ENCODE measurements at regions not wholly inside any gene's neighbourhood (a gene's known extent, or its start where the extent isn't known, plus 50 kb on each side); places are given as distances from the start of the nearest gene placed in this dataset.
A peak's percentile ranks its signal among the peaks of the same experiment; 100 is the strongest.
"Not testable (repeated sequence)": the region's sequence is repeated elsewhere in the genome, so short reads cannot be mapped to it uniquely, and the experiment has no call there.

DNA sequence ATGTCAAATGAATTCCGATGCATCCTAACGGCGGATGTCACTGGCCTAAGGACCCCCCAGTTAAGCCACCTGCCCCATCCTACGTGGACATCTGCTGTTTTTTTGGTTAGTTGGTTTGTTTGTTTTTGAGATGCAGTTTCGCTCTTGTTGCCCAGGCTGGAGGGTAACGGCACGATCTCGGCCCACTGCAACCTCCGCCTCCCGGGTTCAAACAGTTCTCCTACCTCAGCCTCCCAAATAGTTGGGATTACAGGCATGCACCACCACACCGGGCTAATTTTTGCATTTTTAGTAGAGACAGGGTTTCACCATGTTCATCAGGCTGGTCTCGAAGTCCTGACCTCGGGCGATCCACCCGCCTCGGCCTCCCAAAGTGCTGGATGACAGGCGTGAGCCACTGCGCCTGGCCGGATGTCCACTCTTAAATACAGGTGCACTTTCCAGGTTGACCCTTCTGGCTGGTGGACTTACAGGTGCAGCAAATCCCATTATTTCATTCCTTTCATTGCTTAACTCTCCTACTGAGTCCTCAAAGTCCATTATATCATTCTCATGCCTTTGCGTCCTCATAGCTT, 206.2 kb downstream of the CRLF2 start:
- no peak for DNase-seq

DNA sequence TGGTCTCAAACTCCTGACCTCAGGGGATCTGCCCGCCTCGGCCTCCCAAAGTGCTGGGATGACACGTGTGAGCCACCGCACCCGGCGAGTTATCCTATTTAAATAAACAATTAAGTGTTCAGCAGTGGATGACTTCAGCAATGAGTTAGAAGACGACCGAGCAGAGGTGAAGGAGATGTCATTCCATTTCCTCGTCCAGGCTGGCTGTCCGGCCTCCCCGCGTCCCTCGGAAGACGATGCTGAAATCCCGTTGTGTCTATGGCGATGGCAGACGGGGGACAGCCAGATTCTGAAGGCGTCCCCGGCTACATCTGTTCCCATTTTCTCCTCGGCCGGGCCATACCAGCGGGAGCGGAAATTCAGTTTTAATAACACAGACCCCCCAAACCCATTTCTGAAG, 209.8 kb downstream of the CRLF2 start:
- no peak for DNase-seq

DNA sequence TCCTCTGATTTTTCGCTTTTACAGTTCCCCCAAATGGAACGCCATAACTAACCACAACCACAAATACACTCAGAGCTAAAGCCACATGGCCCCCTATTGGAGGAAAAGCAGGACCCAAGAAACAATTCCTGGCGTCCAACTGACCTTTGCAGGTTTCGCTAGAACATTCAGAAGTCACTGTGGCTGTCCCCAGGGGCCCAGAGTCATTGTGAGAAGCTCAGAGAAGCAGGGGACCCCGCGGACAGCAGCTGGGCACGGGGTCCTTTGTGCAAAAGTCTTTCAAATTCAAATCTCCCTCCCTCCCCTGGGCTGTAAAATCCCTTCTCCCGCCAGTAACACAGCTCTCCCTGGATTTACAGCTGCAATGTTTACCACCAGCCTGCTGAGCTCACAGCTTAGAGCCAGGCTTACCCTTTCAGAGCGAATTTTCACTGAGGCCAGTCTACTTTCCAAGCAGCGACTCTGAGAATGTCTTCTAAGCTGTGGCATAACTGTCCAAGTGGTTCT, 214.8 kb downstream of the CRLF2 start:
- DNase-seq: no peak

DNA sequence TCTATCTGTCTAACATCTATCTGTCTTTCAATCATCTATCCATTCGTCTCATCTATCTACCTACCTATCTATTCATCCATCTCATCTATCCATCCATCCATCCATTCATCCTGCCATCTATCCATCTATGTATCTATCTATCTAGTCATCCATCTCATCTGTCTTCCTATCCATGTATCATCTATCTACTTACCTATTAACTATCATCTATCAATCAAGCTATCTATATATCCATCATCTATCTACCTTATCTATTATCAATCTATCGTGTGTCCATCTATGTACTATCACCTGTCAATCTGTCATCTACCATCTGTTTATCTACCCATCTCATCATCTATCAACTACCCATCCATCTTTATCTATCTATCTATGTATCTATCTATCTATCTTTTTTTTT, 217.7 kb downstream of the CRLF2 start:
- DNase-seq: no peak

DNA sequence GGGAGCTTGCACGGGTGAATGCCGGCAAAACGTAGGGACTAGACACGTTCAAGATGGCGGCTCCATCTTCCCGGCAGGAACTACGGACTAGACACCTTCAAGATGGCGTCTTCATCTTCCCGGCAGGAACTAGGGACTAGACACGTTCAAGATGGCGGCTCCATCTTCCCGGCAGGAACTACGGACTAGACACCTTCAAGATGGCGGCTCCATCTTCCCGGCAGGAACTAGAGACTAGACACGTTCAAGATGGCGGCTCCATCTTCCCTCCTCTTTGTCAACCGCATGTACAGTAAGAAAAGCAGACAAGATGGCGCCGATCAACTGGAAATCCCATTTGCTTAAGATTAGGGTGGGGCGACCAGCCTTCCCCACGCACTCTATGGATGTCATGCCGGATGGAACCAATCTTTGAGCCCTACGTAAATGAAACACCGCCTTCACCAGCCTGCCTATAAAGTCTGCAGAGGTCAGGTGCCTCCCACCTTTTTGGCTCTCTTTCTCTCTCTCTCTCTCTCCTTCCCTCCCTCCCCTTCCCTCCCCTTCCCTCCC, 222.4 kb downstream of the CRLF2 start:
- DNase-seq: peak; percentile 3

DNA sequence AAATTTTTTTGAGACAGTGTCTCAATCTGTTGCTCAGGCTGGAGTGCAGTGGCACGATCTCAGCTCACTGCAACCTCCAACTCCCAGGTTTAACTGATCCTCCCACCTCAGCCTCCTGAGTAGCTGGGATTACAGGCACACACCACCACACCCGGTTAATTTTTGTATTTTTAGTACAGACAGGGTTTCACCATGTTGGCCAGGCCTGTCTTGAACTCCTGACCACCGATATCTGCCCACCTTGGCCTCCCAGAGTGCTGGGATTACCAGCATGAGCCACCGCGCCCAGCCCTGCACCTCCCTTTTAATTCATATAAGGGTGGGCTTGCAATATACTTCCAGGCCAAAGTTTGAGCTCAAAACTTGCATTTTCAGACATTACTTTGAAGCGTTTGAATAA, 223.9 kb downstream of the CRLF2 start:
- not testable (repeated sequence) for DNase-seq

DNA sequence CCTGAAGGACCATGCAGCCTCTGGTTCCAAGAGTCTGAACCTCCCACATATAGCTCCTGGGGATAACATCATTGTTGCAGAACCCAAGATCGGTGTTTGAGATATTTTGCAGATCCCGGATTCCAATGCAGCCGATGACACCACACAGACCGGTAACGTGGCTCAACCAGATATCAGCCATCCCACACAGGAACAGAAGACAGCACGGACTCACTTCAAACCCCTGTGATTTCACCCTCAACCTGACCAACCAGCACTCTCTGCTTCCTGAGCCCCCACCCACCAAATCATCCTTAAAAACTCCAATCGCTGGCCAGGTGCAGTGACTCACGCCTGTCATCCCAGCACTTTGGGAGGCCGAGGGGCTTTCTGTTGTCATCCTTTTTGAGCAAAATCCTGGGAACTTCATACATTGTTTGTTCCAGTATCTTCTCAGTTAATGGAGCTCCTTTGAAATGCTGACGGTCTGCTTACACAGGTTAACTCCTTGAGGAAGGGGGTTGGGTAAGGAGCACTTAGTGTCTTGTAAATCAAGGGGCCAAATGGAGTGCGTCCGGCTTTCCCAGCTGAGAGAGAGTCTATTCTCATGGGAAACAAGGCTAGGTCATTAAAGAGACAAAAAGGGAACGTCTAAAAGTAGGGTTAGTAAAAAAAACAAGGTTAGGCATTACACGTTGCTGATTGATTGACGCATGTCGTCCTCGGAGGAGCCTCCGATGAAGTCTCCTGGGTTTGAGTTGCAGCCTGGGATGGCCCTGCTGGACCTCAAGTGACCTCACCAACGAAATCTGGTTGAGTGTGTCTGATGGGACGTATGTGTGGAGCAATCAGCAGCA, 230.4 kb downstream of the CRLF2 start:
- DNase-seq: no peak

DNA sequence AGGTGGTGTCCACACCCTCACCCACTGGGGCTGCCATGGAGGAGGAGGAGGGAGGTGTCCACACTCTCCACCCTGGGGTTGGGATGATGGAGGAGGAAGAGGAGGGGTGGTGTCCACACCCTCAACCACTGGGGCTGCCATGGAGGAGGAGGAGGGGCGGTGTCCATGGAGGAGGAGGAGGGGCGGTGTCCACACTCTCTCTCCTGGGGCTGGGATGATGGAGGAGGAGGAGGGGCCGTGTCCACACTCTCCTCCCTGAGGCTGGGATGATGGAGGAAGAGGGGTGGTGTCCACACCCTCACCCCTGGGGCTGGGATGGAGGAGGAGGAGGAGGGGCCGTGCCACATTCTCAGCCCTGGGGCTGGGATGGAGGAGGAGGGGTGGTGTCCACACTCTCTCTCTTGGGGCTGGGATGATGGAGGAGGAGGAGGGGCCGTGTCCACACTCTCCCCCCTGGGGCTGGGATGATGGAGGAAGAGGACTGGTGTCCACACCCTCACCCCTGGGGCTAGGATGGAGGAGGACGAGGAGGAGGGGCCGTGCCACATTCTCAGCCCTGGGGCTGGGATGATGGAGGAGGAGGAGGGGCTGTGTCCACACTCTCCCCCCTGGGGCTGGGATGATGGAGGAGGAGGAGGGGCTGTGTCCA, 231.7 kb downstream of the CRLF2 start:
- no peak for DNase-seq

DNA sequence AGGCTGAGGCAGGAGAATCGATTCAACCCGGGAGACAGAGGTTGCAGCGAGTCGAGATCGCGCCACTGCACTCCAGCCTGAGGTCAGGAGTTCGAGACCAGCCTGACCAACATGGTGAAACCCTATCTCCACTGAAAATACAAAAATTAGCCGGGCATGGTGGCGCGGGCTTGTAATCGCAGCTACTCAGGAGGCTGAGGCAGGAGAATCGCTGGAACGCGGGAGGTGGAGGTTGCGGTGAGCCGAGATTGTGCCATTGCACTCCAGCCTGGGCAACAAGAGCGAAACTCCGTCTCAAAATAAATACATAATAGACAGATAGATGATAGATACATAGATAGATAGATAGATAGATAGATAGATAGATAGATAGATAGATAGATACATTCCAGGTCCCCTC, 233.3 kb downstream of the CRLF2 start:
- DNase-seq: not testable (repeated sequence)

DNA sequence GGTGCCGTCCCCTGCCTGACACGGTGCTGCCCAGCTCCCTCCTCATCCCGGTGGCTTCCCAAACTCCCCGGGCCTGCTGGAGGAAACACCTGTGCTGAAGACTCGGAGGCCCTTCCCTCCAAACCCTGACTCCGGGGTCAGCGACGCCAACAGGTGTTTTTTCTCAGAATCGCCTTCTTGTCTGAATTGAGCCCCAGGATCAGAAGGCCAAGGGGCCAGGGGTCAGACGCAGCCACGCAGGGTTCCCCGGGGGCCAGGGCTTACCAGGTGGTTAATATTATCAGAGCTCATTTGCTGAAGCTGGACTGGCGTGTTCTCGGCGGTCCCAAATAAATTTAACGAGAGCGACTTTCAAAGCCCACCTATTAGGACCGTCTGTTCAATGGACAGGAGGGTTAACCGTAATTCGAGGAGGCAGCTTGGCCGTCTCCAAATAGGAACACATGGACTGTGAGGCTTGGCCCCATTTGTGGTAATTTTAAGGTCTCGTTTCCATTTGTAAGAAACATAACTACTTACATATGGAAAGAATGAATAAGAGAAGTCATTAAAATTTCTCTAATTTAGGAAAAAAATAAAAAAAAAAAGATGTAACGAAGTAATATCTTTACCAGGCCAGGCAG, 239.3 kb downstream of the CRLF2 start:
- DNase-seq: no peak

DNA sequence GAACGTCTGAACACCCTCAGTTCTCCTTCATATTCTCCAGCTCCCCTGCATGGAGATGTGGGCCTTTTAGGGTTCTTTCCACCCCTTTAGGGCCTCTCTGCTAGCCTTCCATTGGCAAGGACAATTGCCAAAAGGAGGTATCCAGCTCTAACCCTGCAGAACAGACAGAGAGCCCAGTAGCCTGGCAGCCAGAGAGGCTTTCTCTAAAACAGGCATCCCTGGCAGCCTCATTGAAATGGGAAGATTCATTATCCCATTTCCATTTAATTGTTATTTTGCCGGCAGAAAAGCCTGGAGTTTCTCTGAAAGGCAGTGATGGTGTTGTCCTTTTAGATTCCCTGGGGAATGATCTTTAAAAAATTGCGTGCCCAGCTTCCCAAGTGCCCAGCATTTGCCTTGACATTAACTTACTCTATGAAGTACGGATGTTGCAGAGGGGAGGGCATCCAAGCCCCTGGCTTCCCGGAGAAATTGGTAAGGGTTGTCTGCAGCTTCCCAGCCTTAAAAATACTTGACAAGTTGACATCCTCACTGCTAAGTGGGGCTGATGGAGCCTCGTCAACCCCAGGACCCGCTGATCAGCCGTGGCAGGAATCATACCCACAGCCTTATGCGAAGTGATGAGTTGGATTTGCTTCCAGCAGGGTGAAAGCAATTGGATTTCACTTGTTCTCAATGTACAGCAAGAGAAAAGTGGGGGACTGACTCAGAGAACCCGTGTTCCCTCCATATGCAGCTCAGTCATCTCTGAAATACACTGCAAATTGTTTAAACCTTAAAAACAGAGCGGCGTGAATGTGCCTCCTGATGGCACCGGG, 244.1 kb downstream of the CRLF2 start:
- DNase-seq: no peak

DNA sequence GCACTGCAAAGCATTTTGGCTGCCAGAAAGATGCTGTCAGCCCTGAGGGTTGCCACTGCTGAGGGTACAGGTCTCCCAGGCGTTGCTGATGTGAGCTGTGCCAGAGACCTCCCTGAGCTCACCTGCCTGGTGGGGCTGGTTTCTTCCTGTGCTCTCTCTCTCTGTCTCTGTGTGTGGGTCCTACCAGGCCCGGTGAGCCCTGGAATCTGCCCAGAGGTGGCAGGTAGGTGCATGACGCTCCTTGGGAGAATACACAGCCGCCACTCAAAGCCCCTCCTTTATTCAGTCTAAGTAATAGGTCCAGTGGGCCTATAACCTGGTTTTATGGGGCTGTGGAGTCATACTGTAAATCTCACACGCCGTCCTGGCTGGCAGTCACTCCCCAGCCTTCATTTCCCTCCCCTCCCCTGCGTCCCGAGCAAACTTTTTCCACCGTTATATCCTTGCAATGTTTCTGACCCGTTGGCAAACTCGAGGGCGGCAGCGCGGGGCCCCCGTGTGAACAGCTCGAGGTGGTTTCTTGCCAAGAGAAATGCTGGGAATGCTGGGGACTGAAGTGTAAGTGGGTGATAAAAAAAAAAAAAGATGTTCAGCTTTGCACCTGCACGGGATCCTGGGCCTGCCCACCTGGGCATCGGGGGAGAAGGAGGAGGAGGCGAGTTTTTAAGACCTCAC, 245.9 kb downstream of the CRLF2 start:
- no peak for DNase-seq

DNA sequence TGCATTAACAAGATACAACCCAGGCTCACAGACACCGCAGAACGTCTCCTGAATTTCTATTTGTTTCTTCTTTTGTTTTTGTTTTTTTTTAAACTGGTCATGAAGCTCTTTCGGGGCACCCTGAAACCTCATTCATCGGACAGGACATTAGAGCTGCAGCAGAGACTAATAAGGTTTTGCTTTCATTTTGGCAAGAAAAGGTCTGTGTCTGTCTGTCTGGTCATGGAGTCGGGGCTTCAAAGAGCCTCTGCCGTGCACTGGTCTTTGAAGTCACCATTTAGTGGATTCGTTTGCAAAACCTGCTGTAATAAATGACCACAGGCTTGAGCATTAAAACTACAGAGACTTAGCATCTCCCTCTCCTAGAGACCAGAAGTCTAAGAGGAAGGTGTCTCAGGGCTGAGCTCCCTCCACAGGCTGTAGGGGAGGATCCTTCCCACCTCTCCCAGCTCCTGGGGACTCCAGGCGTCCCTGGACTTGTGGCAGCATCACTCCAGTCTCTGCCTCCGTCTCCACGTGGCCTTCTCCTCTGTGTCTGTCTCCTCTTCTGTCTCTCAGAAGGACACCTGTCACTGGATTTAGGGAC, 247.5 kb downstream of the CRLF2 start:
- no peak for DNase-seq

DNA sequence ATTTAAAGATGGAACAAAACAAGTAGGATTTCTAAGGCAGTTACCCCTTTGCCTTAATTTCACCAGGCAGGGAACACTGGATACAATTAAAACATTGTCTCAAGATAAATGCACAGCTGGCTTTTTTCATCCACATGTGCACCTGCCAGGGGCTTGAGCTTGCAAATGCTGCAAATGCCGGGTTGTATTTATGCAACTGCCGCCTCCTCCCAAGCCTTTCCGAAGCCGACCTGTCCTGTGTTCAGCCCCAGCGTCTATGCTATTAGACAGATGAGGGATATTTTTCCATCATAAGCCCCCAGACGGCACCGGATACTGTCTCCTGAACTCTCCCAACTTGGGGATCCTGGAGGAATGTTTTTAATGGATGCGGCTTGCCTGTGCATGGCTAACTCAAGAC, 251.6 kb downstream of the CRLF2 start:
- no peak for DNase-seq

DNA sequence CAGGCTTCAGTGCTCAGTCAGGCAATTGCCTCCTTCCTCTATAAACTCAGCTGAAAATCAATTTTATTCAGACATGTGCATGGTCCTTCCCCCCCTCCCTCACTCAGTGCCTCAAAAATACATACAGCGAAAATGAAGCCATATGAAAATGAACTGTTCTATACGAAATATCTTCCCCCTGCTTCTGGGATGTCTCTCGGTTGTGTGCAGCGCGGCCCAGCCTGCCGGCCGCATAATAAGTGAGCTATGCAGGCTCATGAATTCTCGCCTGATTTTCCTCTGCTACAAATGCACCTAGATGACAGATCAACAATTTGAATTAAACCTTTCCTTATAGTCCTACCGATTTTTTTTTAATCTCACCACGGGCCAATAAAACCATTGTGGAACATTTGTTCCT, 252.9 kb downstream of the CRLF2 start:
- DNase-seq: no peak

DNA sequence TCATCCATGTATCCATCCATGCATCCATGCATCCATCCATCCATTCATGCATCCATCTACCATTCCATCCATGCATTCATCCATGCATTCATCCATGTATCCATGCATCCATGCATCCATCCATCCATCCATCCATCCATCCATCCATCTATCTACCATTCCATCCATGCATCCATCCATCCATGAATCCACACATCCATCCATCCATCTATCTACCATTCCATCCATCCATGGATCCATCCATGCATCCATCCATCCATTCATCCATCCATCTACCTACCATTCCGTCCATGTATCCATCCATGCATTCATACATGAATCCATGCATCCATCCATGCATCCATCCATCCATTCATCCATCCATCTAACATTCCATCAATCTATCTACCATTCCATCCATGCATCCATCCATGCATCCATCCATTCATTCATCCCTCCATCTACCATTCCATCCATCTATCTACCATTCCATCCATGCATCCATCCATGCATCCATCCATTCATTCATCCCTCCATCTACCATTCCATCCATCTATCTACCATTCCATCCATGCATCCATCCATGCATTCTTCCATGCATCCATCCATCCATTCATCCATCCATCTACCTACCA, 257.2 kb downstream of the CRLF2 start:
- DNase-seq: not testable (repeated sequence)

DNA sequence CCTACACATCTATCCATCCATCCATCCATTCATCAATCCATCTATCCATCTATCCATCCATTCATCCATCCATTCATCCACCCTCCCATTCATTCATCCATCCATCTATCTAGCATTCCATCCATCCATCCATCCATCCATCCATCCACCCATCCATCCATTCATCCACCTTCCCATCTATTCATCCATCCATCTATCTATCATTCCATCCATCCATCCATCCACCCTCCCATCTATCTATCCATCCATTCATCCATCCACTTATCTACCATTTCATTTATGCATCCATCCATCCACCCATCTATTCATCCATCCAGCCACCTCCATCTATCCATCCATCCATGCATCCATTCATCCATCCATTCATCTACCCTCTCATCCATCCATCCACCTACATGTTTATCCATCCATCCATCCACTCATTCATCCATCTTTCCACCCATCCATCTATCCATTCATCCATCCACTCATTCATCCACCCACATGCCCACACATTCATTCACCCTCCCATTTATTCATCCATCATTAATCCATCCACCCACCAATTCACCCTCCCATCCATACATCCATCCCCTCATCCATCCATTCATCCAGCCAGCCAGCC, 258.5 kb downstream of the CRLF2 start:
- no peak for DNase-seq

DNA sequence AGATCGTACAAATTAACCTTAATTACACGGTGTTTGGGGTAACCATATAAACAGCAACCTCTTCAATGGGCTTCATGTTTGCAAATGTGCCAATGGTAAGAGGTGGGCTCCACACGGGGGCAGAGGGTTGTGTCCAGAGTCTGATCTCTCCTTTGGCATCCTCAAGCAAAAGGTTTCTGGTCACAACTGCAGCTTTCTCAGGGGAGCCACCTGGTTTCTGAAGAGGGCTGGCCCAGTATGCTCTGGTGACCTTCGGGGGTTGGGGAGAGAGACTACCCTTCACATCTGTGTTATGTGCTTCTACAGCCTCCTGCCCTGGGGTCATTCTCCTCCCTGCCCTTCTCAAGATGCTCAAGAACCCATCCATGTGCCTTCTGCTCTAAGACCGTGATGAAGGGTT, 259.6 kb downstream of the CRLF2 start:
- DNase-seq: no peak

DNA sequence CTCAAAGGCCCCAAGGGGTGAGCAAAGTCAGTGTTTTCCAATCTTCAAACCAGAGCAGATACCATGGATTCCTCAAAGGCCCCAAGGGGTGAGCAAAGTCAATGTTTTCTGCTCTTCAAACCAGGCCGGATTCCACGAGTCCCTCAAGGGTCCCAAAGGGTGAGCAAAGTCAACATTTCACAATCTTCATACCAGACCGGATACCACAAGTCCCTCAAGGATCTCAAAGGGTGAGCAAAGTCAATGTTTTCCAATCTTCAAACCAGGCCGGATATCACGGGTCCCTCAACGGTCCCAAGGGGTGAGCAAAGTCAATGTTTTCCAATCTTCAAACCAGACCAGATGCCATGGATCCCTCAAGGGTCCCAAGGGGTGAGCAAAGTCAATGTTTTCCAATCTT, 265.2 kb downstream of the CRLF2 start:
- DNase-seq: not testable (repeated sequence)

DNA sequence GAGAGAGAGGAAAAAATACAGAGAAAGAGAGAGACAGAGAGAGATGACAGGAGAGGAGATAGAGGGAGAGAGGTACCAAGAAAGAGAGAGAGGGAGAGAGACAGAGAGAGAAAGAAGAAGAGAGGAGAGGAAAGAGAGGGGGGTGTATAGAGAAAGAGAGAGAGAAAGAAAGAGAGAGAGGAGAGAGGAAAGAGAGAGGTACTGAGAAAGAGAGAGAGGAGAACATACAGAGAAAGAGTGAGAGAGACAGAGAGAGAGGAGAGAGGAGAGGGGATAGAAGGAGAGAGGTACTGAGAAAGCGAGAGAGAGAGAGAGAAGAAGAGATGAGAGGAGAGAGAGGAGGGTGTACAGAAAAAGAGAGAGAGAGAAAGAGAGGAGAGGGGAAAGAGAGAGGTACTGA, 269.4 kb downstream of the CRLF2 start:
- no peak for DNase-seq
